ENCODE measurements at regions not wholly inside any gene's neighbourhood (a gene's known extent, or its start where the extent isn't known, plus 50 kb on each side); places are given as distances from the start of the nearest gene placed in this dataset.

DNA sequence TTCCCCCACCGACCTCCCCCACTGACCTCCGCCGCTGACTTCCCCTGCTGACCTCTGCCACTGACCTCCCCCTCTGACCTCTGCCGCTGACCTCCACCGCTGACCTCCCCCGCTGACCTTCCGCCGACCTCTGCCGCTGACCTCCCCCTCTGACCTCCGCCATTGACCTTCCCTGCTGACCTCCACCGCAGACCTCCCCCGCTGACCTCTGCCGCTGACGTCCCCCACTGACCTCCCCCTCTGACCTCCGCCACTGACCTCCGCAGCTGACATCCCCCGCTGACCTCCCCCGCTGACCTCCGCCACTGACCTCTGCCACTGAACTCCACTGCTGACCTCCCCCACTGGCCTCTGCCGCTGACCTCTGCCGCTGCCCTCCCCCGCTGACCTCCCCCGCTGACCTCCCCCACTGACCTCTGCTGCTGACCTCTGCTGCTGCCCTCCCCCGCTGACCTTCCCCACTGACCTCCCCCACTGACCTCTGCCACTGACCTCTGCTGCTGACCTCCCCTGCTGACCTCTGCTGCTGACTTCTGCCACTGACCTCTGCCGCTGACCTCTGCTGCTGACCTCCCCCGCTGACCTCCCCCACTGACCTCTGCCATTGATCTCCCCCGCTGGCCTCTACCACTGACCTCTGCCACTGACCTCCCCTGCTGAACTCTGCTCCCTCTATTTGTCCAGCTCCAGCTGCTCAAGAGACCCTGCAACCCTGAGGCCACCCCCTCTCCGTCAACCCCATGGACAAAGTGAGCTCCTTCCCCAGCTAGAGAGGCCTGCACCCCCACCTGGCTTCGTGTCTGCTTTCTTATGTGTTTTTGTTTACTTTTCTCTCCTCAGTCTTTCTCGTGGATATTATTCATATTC, 91.4 kb upstream of the AFDN start (continued):
- TF ChIP-seq, protein P1, sequence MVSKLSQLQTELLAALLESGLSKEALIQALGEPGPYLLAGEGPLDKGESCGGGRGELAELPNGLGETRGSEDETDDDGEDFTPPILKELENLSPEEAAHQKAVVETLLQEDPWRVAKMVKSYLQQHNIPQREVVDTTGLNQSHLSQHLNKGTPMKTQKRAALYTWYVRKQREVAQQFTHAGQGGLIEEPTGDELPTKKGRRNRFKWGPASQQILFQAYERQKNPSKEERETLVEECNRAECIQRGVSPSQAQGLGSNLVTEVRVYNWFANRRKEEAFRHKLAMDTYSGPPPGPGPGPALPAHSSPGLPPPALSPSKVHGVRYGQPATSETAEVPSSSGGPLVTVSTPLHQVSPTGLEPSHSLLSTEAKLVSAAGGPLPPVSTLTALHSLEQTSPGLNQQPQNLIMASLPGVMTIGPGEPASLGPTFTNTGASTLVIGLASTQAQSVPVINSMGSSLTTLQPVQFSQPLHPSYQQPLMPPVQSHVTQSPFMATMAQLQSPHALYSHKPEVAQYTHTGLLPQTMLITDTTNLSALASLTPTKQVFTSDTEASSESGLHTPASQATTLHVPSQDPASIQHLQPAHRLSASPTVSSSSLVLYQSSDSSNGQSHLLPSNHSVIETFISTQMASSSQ (IDR thresholded peaks at IDR 0.05; ENCODE audit: low read depth), result peak; percentile 55; the same call in 1 of the 2 replicates
- TF ChIP-seq, protein P1 (CRISPR knock-in tag; IDR thresholded peaks at IDR 0.05; ENCODE audit: borderline replicate concordance), result peak; percentile 88
- TF ChIP-seq, protein P2, sequence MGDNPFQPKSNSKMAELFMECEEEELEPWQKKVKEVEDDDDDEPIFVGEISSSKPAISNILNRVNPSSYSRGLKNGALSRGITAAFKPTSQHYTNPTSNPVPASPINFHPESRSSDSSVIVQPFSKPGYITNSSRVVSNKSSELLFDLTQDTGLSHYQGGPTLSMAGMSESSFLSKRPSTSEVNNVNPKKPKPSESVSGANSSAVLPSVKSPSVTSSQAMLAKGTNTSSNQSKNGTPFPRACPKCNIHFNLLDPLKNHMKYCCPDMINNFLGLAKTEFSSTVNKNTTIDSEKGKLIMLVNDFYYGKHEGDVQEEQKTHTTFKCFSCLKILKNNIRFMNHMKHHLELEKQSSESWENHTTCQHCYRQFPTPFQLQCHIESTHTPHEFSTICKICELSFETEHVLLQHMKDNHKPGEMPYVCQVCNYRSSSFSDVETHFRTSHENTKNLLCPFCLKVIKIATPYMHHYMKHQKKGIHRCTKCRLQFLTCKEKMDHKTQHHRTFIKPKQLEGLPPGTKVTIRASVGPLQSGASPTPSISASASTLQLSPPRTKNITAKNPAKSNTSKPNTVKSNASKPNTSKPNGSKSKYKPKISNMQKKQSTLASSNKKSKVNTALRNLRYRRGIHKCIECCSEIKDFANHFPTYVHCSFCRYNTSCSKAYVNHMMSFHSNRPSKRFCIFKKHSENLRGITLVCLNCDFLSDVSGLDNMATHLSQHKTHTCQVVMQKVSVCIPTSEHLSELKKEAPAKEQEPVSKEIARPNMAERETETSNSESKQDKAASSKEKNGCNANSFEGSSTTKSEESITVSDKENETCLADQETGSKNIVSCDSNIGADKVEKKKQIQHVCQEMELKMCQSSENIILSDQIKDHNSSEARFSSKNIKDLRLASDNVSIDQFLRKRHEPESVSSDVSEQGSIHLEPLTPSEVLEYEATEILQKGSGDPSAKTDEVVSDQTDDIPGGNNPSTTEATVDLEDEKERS (CRISPR knock-in tag; IDR thresholded peaks at IDR 0.05), result peak; percentile 99
- TF ChIP-seq MTA3 (CRISPR knock-in tag; IDR thresholded peaks at IDR 0.05) (no peak), SATB2 (CRISPR knock-in tag; IDR thresholded peaks at IDR 0.05) (no peak), CAMTA2 (CRISPR knock-in tag; IDR thresholded peaks at IDR 0.05; ENCODE audit: borderline replicate concordance) (0 out of 2 replicates have a peak, but pooled peaks have one; percentile 42), ZBTB3 (CRISPR knock-in tag; IDR thresholded peaks at IDR 0.05; ENCODE audit: borderline replicate concordance, low read depth) (peak; percentile 90; the same call in 1 of the 2 replicates), ZNF841 (CRISPR knock-in tag; IDR thresholded peaks at IDR 0.05; ENCODE audit: borderline replicate concordance) (no peak), SRY (CRISPR knock-in tag; IDR thresholded peaks at IDR 0.05) (no peak), ZNF7 (CRISPR knock-in tag; IDR thresholded peaks at IDR 0.05) (no peak), AGO1 (IDR thresholded peaks at IDR 0.05; ENCODE audit: low read depth, low read length, poor library complexity, severe bottlenecking) (peak; percentile 49), ZFAT (CRISPR knock-in tag; conservative IDR thresholded peaks at IDR 0.05) (no peak), ZMAT3 (CRISPR knock-in tag; conservative IDR thresholded peaks at IDR 0.05) (peak; percentile 87; the same call in 1 of the 2 replicates), ZNF703 (CRISPR knock-in tag; IDR thresholded peaks at IDR 0.05; ENCODE audit: borderline replicate concordance) (peak; percentile 70; the same call in 1 of the 2 replicates), ZFX (CRISPR knock-in tag; IDR thresholded peaks at IDR 0.05; ENCODE audit: low read depth) (peak; percentile 54; the same call in 1 of the 2 replicates), ZNF552 (CRISPR knock-in tag; IDR thresholded peaks at IDR 0.05; ENCODE audit: borderline replicate concordance) (no peak; the same call in 1 of the 2 replicates), ZEB1 (IDR thresholded peaks at IDR 0.05; ENCODE audit: insufficient replicate concordance, low read depth) (peak; percentile 28), TMF1 (CRISPR knock-in tag; IDR thresholded peaks at IDR 0.05; ENCODE audit: low read depth) (peak; percentile 33; the same call in 1 of the 2 replicates), ZFY (CRISPR knock-in tag; IDR thresholded peaks at IDR 0.05) (no peak), ZMYM2 (CRISPR knock-in tag; IDR thresholded peaks at IDR 0.05) (peak; percentile 100)
- TF ChIP-seq, protein P3, sequence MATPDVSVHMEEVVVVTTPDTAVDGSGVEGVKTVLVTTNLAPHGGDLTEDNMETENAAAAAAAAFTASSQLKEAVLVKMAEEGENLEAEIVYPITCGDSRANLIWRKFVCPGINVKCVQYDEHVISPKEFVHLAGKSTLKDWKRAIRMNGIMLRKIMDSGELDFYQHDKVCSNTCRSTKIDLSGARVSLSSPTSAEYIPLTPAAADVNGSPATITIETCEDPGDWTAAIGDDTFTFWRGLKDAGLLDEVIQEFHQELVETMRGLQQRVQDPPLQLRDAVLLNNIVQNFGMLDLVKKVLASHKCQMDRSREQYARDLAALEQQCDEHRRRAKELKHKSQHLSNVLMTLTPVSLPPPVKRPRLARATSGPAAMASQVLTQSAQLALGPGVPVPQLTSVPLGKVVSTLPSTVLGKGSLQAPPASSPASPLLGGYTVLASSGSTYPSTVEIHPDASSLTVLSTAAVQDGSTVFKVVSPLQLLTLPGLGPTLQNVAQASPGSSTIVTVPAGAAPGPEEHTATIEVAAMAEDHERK (CRISPR knock-in tag; IDR thresholded peaks at IDR 0.05; ENCODE audit: low read depth), result no peak
